ENCODE measurements at regions not wholly inside any gene's neighbourhood (a gene's known extent, or its start where the extent isn't known, plus 50 kb on each side); places are given as distances from the start of the nearest gene placed in this dataset.
"Not testable (repeated sequence)": the region's sequence is repeated elsewhere in the genome, so short reads cannot be mapped to it uniquely, and the experiment has no call there.

DNA sequence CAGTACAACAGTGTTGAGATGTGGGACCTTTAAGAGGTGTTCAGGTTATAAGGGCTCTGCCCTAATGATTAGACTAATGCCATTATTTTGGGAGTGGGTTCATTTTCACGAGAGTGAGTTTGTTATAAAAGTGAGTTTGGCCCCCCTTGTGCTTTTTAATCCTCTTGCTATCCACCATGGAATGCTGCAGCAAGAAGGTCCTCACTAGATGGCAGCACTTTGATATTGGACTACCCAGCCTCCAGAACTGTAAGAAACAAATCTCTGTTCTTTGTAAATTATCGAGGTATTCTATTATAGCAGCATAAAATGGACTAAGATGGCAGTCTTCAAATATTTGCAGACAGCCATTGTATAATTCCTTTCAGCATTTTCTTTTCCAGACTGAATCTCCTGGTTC is 212.4 kb downstream of the LRRC70 start:
- DNase-seq (ENCODE audit: low read depth in 4 of 4, low spot score in 3 of 4): no peak

DNA sequence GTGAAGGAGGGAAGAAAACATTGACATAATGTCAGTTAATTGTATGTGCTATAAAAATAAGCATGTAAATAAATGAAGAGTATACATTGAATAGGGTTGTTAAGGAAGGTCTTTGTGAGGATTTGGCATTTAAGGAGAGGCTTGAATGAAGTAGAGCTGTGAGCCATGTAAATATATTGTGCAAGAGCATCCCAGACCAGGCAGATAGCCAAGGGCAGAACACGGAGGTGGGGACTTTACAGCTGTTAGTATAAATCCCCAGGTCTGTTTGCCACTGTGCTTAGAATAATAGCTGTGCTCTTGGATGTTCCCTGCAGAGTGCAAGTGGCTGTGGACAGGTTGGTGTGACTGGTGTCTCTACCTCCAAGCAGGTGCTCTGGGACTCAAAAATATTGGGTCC is 211.7 kb downstream of the LRRC70 start:
- no peak for DNase-seq (ENCODE audit: low read depth in 4 of 4, low spot score in 3 of 4)

DNA sequence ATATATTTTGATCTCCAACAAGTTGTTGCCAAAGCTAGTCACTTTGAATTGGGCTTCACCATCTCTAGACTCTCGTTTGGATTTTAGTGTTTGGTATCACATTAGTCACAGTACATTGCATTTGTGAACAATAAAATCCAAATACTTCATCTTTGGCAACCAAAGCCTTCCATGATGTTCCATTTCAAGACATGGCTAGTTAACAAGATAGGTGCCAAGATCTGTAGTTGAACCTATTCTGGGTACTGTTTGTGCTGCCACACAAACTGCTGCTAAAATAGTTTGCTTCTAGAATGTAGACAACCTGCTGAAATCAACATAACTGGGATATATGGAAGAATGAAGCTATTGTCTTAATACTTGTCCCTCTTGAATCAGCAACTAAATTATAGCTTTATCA is 207.5 kb downstream of the LRRC70 start:
- no peak for DNase-seq (ENCODE audit: low read depth in 4 of 4, low spot score in 3 of 4)

DNA sequence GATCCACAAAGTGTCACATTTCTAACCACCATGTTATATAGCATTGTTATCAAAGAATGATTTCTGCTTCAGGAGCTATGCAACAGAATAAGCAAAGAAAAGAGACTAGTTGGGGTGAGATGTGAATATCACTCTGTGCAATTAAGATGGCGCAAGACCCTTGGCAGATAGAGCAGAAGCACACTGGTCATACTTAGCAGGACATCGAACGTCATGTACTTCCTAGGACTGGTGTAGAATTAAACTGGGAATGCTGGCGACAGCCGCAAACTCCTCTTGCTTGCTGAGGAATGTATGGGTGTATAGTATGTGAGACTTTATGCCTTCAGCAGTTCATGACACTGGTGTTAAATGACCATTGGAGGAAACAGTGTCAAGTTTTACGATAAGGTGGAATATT is 207.0 kb downstream of the LRRC70 start:
- no peak for DNase-seq (ENCODE audit: low read depth in 4 of 4, low spot score in 3 of 4)

DNA sequence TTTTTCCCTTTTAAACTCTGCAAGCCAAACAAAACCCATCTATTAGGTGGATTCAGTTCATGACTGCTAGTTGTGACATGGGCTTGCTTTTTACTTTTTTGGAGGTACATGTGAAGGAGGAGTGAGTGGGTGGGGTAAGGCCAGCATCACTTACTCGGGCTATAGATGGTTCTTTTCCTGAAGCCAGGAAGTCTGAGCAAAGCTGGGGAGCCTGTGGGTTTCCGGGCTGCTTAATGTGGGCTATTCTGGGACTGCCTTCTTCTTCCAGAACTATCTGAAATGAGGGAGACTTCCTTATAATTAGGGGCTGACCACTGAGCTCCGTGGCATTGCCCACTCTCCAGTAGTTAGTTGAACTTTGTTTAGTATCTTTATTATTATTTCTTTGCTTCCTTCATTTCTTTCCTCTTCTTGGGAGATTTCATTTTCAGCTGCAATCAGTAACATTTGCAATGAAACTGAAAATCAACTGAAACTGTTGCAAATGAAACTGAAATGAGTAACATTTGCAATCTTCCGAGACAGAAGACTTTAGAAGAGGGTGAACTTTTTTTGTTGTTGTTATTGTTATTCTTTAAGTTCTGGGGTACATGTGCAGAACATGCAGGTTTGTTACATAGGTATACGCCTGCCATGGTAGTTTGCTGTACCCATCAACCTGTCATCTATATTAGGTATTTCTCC is 204.9 kb downstream of the LRRC70 start:
- no peak for DNase-seq (ENCODE audit: low read depth in 4 of 4, low spot score in 3 of 4)

DNA sequence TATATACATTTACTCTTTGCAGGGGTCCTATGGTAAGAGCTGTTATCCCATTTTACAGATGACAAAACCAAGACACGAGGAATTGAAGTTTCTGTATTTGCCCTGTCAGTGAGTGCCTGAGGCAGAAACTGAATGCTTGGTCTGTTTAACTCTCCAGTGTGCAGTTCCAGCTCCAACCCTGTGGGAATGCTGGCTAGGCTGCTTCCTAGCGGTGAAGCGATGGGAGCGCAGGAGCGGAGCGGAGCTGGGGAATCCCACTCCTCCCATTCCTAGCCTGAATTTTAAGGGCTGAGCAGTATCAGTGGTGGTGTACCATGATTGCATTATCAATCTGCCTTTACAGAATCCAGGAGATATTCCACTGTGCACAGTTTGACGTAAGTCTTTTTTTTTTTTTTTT is 202.3 kb downstream of the LRRC70 start:
- no peak for DNase-seq (ENCODE audit: low read depth in 4 of 4, low spot score in 3 of 4)

DNA sequence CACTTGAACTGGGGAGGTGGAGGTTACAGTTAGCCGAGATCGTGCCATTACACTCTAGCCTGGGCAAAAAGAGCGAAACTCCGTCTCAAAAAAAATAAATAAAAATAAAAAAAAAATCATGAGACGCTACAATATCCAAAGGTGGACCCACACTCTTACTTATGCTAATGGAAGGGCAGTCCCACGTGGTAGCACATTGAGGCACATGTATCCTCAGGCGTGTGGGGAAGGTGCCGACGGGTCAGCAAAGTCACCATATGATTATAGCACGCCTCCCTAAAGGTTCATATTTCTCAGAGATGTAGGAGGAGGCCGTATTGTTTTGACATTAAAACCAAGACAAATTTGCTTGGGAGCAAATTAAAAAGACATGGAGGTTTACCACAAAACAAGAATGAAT is 201.6 kb downstream of the LRRC70 start:
- no peak for DNase-seq (ENCODE audit: low read depth in 4 of 4, low spot score in 3 of 4)

GRCh38 chr5:62779010-62779422 is 200.4 kb downstream of the LRRC70 start:
- DNase-seq (ENCODE audit: low read depth in 4 of 4, low spot score in 3 of 4): peak in 3 of 4 donors; percentile 33 to 37 (median 36)

- DNase-seq (ENCODE audit: low read depth in 4 of 4, low spot score in 3 of 4): no peak
These were observed 199.8 kb downstream of the LRRC70 start for GRCh38 chr5:62778316-62779009.

DNA sequence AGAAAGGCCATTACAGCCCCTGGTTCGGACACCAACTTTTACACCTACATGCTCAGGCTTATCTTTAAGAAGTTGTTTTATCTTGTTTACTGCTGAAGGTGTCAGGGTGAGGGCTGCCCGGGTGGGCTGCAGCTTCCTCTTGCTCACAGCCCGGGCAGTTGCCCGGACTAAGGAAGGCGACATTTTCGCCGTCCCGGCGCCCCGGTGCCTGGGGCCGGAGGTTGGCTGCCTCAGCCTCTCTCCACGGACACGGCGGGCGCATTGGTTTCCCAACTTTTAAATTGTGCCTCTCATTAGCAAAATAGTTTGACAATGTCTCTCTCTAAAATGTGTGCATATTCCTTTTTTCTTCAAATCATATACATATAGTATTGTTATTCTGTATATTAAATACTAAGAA is 198.5 kb downstream of the LRRC70 start:
- DNase-seq (ENCODE audit: low read depth in 4 of 4, low spot score in 3 of 4): not testable (repeated sequence)

DNA sequence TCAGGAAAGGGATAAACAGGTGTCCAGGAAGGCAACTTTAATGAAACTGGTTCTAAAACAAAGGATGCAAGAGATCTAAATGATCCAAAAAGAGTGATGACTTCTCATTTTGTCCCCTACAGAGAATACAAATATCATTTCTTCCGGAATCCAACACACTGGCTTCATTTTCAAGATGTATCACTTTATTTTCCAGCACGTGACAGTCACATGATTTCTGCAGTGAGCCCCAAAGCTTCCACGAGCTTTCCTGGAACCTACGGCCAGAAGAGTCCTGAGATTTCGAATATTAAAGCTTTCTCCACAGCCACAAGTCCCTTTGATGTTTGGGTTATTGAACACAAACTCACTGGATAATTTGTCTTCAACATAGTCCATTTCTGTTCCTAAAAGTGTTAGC is 198.0 kb downstream of the LRRC70 start:
- not testable (repeated sequence) for DNase-seq (ENCODE audit: low read depth in 4 of 4, low spot score in 3 of 4)

DNA sequence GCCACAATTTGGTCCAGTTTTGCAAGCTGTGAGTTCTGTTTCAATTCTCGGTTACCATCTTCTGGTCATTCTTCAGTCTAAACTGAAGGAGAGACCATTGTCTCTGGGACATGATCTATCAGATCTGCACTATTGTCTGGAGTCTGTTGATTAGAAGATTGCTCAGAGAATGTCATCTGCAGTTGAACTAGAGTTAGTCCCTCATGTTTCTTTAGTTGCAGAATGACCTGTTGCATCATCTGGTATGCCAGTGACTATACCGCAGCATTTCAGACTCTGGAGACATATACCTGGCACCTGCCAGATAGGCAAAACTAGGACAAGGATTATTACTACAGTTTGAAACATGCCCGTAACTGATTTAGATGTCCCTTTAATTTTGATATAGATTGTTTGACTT is 194.8 kb downstream of the LRRC70 start:
- DNase-seq (ENCODE audit: low read depth in 4 of 4, low spot score in 3 of 4): no peak

GRCh38 chr5:62771341-62771740 is 192.7 kb downstream of the LRRC70 start:
- peak in 2 of 4 donors; percentile 29 to 36 for DNase-seq (ENCODE audit: low read depth in 4 of 4, low spot score in 3 of 4)

DNA sequence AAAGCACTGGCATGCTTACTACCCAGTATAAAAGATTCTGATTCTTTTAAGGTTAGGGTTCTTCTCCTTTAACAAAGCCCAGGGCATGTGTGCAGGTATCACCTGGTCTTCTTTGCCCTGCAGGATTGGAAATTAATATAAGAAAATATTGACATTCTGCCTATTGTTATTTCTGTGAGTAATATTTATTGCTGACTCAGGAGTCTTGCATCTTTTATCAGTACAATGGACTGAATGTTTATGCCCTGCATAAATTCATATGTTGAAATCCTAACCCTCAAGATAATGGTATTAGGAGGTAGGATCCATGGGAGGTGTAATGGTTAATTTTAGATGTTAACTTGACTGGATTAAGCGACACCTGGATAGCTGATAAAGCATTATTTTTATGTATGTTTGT is 189.0 kb downstream of the LRRC70 start:
- DNase-seq (ENCODE audit: low read depth in 4 of 4, low spot score in 3 of 4): no peak

- no peak for DNase-seq (ENCODE audit: low read depth in 4 of 4, low spot score in 3 of 4)
These were observed 188.5 kb downstream of the LRRC70 start for GRCh38 chr5:62767077-62767476.

GRCh38 chr5:62762503-62762902 is 183.9 kb downstream of the LRRC70 start:
- no peak for DNase-seq (ENCODE audit: low read depth in 4 of 4, low spot score in 3 of 4)

GRCh38 chr5:62757686-62758085 is 179.1 kb downstream of the LRRC70 start:
- DNase-seq (ENCODE audit: low read depth in 4 of 4, low spot score in 3 of 4): not testable (repeated sequence)

DNA sequence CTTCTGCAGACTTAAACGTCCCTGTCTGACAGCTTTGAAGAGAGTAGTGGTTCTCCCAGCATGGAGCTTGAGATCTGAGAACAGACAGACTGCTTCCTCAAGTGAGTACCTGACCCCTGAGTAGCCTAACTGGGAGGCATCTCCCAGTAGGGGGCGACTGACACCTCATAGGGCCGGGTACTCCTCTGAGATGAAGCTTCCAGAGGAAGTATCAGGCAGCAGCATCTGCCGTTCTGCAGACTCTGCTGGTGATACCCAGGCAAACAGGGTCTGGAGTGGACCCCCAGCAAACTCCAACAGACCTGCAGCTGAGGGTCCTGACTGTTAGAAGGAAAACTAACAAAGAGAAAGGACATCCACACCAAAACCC is 174.4 kb downstream of the LRRC70 start:
- not testable (repeated sequence) for DNase-seq (ENCODE audit: low read depth in 4 of 4, low spot score in 3 of 4)

GRCh38 chr5:62752056-62752997 is 173.7 kb downstream of the LRRC70 start:
- DNase-seq (ENCODE audit: low read depth in 4 of 4, low spot score in 3 of 4): not testable (repeated sequence)

DNA sequence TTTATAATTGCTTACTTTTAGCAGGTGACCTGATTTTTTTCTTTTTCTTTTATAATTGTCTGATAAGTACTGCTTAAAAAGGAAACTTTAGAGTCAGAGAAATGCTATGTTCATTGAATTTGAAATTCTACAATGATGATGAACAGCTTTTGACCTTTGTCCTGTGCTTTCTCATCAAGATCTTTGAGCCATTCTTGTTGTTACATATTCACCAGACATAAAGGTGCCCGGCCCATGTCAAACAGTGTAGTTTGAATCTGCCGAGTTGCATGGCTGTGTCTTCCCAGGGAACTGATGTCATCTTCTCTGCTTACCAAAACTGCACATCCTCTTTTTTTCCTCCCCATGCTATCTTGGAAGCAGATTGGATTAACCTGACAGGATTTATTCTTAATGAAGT is 163.6 kb downstream of the LRRC70 start:
- DNase-seq (ENCODE audit: low read depth in 4 of 4, low spot score in 3 of 4): no peak

- DNase-seq (ENCODE audit: low read depth in 4 of 4, low spot score in 3 of 4): no peak
These were observed 163.1 kb downstream of the LRRC70 start for GRCh38 chr5:62741761-62742160.

Measured in left renal pelvis (tissue), 4 donors.